Cortex of kidney (tissue), 1 donor: ENCODE measurements at regions not wholly inside any gene's neighbourhood (a gene's known extent, or its start where the extent isn't known, plus 50 kb on each side); places are given as distances from the start of the nearest gene placed in this dataset.
"Not testable (repeated sequence)": the region's sequence is repeated elsewhere in the genome, so short reads cannot be mapped to it uniquely, and the experiment has no call there.

ENCODE experiments used
- DNase-seq: peaks from one replicate; lab custom pipeline; 2025; lab: John Stamatoyannopoulos, UW

GRCh38 chr14:84436528-84436927, 1093.4 kb upstream of the FLRT2 start:
- DNase-seq = no peak

DNA sequence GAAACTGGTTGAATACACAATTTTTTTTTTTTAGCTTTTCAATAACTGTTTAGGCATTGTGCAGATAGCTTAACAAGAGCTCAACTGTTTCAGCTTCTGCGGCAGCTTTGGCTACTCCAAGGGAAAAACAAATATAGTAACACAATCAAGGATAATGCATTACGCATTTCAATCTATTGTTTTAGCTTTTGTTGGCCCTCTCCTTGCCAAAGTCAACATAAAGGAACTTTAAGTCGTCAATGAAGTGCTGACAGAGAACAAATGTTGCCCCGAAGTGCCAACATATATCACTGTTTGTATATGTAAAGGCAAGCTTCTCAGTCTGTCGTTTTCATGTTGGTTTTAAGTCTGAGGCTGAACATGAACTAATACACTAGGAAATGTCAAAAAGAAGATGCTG, 1087.4 kb upstream of the FLRT2 start:
- DNase-seq = no peak

DNA sequence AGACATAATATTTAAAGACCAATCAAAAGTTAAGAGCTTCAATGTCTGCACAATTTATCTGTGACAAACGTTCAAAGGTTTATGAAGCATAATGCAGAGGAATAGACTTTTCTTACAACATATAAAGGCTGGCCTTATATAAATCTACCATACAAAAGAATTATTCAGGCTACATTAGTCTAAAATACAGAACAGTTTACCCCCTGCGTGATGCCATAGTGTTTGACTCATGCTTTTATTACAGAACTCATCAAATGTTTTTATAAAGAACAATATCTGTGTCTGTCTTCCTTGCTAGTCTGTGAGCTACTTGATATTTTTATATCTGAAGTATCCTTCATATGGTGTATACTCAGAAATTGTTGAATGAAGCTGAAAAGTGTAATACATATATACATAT, 1084.5 kb upstream of the FLRT2 start:
- no peak for DNase-seq

GRCh38 chr14:84446250-84446649, 1083.7 kb upstream of the FLRT2 start:
- no peak for DNase-seq

DNA sequence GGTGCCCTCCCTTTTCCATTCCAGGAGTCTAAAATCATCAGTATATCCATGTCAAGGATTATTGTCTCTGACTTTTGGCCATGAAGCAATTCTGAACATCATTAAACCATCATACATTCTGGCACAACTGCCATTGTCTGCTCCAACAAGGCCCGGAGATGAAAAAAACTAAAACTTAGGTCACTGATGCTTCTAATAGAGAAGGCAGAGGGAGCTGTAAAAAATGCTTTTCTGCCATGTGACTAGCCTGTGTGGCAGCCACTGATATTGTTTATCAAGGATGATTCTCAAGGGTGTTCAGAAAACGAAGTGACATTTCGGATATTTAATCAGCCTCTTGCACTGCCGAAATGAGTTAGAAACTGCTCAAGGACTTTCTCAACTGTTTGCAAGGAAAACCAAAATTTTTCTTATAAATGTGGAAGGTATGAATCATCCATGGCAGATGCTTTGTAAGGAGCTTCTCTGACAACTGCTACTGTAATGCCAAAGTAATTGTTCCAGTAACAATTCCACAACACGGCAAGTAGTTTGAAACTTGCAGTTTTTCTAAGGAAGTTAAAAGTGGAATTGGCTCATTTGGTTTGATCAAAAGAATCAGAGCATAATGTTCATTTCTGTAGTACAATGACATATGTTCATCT, 1076.5 kb upstream of the FLRT2 start:
- no peak for DNase-seq

DNA sequence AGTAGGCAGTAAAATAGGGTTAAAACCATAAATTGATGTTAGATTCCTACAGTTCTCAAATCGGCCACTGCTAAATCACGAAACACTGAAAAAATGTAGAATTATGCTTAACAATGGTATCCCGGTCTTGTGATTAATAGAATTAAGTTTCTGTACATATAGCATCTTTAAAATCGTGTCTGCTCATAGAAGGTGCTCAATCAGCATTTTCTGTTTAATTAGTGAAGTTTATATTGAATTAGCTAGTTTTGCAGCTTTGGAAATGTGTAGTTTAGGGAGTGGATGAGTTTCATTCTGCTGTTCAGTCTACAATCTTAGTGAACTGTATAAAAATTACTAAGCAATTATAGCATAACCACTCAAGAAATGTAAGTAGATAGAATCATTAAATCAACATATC, 1075.8 kb upstream of the FLRT2 start:
- DNase-seq = no peak

DNA sequence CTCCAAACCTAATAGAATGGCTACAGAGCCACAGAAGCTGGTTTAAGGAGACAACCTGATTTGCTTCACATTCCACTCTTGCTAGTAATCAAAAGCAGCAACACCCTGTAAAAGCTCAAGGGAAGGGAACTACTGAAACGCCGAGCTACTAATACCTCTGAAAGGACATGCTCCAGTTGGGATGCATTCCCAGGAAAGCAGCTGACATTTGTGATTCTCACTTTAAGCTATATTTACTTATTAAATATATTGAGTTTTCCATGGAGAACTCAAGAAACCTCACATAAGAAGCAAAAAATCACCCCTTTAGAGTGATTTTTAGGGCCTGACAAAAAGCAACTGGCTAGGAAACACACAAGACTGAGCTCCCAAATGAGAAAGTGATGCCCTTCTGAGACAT, 1073.0 kb upstream of the FLRT2 start:
- DNase-seq = no peak

DNA sequence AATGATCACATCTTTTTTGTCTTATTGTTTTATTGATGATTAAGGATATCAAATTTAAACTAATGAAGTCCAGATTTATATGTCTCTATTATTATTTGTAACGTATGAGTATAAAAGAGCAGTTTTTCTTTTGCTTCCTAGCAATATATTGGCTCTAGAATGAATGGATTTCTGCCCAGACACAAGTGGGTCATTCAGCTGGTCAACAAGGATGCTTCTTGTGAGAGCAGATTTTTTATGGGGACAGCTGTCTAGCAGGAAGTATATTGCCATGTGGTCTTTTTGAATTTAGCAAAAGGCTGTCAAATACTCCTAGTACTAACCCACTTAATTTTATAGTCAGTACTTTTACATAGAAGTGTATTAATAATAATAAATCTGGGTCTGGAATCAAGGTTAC, 1071.1 kb upstream of the FLRT2 start:
- no peak for DNase-seq

DNA sequence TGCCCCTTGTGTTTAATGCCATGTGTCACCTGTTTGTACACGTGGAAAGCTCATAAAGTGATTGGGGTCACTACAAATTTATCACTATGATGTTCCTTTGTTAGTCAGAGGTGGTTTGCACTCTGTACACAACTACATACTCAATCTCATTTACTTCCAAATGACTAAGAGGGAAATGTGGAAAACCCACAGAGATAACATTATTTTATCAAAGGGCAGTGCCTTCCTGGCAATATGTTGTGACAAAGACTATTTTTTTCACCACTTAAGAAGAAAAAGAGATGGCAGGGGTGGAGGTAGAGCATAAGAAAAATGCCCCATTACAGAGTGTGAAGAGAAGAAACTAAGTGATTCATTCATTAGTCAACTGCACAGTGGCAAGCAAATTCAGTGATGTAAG, 1064.1 kb upstream of the FLRT2 start:
- DNase-seq = no peak

- no peak for DNase-seq
Measured at GRCh38 chr14:84468153-84468552, 1061.8 kb upstream of the FLRT2 start.

DNA sequence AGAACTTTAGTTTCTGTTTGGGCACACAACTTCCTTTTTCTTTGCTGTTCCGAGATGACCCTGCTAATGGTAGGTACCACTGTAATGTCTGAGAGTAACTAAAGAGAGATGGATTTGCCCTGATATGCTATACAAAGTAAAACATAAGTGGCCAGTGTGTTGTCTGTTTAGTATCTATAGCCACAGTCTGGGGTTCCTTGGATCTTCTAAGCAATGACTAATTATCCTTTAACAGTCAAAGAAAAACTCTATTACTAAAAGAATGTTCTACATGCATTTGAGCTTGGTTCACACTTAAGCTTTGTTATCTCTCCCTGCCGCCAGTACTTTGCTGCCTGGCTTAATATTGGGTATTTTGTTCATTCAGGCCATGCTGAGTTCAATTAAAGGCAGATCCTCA, 1051.9 kb upstream of the FLRT2 start:
- no peak for DNase-seq

DNA sequence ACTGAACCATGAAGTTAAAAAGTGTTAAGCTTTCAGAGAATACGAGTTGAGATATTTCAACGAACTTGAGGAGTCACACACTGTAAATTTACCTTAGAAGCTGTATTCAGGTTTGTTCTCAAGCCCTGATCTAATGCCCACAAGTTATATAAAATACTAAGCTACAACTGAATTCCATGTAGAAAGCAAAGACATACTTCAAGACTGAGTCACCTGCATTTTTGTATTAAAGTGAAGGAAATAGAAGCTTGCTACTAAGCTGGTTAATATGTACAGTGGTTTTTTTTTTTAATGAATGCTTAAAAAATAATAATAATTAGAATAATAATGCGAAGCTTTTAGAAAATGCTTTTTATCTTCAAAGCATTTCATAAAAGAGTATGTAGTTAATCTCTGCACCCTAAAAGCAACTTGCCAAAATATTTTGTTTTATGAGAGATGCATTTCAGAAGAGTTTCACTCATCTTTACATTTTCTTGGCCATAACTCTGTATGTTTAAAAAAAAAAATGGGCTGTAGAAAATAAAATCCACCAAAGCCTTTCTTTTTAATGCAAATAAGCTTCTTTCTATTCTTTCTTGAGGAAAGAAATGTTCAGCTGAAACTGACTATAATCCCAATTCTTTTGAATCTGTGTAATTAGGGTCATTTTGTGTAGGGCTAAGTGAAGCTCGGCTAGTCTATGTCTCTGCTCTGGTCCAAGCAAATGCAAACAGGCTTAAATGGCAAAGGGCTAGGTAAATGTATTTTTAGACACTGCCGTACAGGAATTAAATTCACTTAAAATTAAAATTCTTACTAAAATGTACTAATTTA, 1047.5 kb upstream of the FLRT2 start:
- no peak for DNase-seq

DNA sequence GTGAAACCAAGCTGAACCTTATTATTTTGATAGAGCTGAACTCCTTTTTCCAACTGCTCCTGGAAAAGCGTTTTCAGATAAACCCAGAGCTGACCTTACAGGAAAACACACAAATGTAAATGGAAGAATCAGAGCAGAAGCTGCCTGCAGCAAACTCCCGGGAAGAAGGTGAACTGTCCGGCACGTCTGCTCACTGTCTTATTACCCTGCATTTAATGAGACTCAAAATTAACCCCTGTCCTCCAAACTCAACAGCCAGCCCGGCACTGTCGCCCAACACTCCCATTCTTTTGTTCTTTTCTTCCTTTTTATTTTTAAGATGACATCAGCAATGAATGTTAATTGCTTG, 1046.9 kb upstream of the FLRT2 start:
- DNase-seq = no peak

DNA sequence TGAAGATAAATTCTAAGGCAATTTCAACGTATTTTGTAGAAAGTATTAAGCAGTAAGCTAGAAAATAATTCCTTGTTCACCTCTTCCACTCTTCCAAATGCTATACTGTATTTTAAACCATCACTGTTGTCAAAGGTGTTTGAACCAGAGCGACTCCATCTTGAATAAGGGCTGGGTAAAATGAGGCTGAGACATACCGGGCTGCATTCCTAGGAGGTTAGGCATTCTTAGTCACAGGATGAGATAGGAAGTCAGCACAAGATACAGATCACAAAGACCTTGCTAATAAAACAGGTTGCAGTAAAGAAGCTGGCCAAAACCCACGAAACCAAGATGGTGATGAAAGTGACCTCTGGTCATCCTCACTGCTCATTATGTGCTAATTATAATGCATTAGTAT, 1045.7 kb upstream of the FLRT2 start:
- not testable (repeated sequence) for DNase-seq

GRCh38 chr14:84485036-84485435, 1044.9 kb upstream of the FLRT2 start:
- no peak for DNase-seq

- DNase-seq = no peak
Measured at GRCh38 chr14:84490081-84490480, 1039.9 kb upstream of the FLRT2 start.

DNA sequence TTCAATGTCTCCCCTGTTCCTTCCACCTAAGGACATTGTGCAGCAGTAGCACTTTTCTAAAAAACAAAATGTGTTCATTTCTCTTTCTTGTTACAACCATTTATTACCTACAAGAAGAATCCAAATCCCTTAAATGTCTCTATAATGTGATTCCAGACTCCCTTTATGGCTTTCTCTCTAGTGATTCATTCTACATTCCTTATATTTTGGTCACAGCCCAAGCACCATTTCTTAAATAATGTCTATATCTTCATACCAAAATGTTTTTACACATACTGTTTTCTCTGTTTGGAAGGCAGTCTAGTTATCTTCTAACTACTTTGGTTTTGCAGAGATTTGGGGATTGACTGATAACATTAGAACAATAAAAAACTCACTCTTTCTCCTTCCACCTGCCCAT, 1037.3 kb upstream of the FLRT2 start:
- DNase-seq = no peak

GRCh38 chr14:84493779-84494178, 1036.2 kb upstream of the FLRT2 start:
- no peak for DNase-seq

DNA sequence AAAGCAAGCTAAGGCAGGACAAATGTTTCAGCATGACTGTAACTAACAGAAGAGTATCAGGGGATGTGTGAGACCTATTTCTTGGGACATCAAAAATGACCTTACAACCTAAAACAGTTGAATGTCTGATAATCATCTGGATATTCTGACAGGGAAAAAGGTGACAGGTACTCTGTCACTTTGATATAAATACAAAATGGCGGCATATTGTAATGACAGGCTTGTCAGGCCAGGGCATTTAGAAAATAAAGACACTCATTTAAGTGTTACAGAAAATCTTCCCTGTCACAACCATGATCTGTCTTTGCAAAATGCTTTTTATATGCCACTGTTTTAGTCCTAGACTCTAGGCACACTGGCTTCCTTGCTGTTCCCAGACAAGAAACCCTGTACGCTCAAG, 1033.3 kb upstream of the FLRT2 start:
- DNase-seq = no peak

- not testable (repeated sequence) for DNase-seq
Measured at GRCh38 chr14:84512823-84513222, 1017.1 kb upstream of the FLRT2 start.

- no peak for DNase-seq
Measured at GRCh38 chr14:84519836-84520235, 1010.1 kb upstream of the FLRT2 start.

GRCh38 chr14:84520711-84521338, 1009.1 kb upstream of the FLRT2 start:
- no peak for DNase-seq

GRCh38 chr14:84523746-84524145, 1006.2 kb upstream of the FLRT2 start:
- DNase-seq = no peak
